PC-3 (cell line): ENCODE measurements at regions not wholly inside any gene's neighbourhood (a gene's known extent, or its start where the extent isn't known, plus 50 kb on each side); places are given as distances from the start of the nearest gene placed in this dataset.

ENCODE experiments used
- ATAC-seq: fragments of 200-7000 bp; cut with Tn5 transposase; 2 replicates; pipeline ENCODE4 v1.9.1; 2020; ENCODE audit warnings: mild to moderate bottlenecking, moderate library complexity
- BruUV-seq: library from RNA; stranded (reverse); fragments of 400-500 nt; replicated peaks from 2 replicates; lab custom pipeline; 2021; lab: Mats Ljungman, UMichigan
- CTCF ChIA-PET: fragments of 300-600 bp; sonication (Branson Sonifier 250); formaldehyde crosslinking; loops from one replicate; lab custom pipeline; 2022; ENCODE audit warnings: antibody characterized with exemption; lab: Charles Lee
- POLR2A ChIA-PET: fragments of 300-600 bp; sonication (Branson Sonifier 250); formaldehyde crosslinking; loops from one replicate; lab custom pipeline; 2022; ENCODE audit warnings: antibody characterized with exemption; ENCODE audit not compliant: unreplicated experiment; lab: Charles Lee
- DNase-seq: peaks from one replicate; pipeline ENCODE4 v3.0.0-alpha.2; 2015
- H2AFZ ChIP-seq: fragments of 300-600 bp; sonication (generic); 2 replicates; pipeline ENCODE4 v1.6.0; 2016; ENCODE audit warnings: antibody characterized with exemption, low read length
- H3F3A ChIP-seq: fragments of 300-600 bp; sonication (generic); one replicate; pipeline ENCODE4 v1.6.0; 2017; ENCODE audit warnings: antibody characterized with exemption, low read length, control low read depth, mild to moderate bottlenecking; ENCODE audit not compliant: unreplicated experiment
- H3K27ac ChIP-seq: fragments of 300-600 bp; sonication (generic); 2 replicates; pipeline ENCODE4 v1.5.1; 2016; ENCODE audit warnings: mild to moderate bottlenecking, low read length
- H3K27me3 ChIP-seq: fragments of 300-600 bp; sonication (generic); 2 replicates; pipeline ENCODE4 v1.6.1; 2016; ENCODE audit warnings: low read length, mixed read lengths
- H3K36me3 ChIP-seq: fragments of 300-600 bp; sonication (generic); 2 replicates; pipeline ENCODE4 v1.6.1; 2016; ENCODE audit warnings: low read depth, mixed run types, low read length, mixed read lengths
- H3K4me1 ChIP-seq: fragments of 300-600 bp; sonication (generic); 2 replicates; pipeline ENCODE4 v1.5.1; 2016; ENCODE audit warnings: low read length; ENCODE audit not compliant: insufficient read depth
- H3K4me2 ChIP-seq: fragments of 300-600 bp; sonication (generic); 2 replicates; pipeline ENCODE4 v1.6.0; 2016; ENCODE audit warnings: low read length
- H3K4me3 ChIP-seq: fragments of 300-600 bp; sonication (generic); 2 replicates; pipeline ENCODE4 v1.5.1; 2016; ENCODE audit warnings: mild to moderate bottlenecking, low read length, mixed read lengths
- H3K79me2 ChIP-seq: fragments of 300-600 bp; sonication (generic); 2 replicates; pipeline ENCODE4 v1.6.1; 2017; ENCODE audit warnings: low read length, mixed read lengths
- H3K9ac ChIP-seq: fragments of 300-600 bp; sonication (generic); 2 replicates; pipeline ENCODE4 v1.6.0; 2016; ENCODE audit warnings: mild to moderate bottlenecking, low read length
- H3K9me2 ChIP-seq: fragments of 300-600 bp; sonication (generic); replicated peaks from 2 replicates; pipeline ENCODE4 v1.6.1; 2016; ENCODE audit warnings: mixed run types, low read length, mixed read lengths
- H3K9me3 ChIP-seq: fragments of 300-600 bp; sonication (generic); 2 replicates; pipeline ENCODE4 v1.6.1; 2016; ENCODE audit warnings: low read length, mixed read lengths
- H4K20me1 ChIP-seq: fragments of 300-600 bp; sonication (generic); 2 replicates; pipeline ENCODE4 v1.6.1; 2016; ENCODE audit warnings: low read length, mixed read lengths
- EZH2 ChIP-seq: fragments of 300-600 bp; sonication (generic); IDR thresholded peaks from one replicate; pipeline ENCODE4 v1.6.1; 2017; ENCODE audit warnings: antibody characterized with exemption, mild to moderate bottlenecking, low read length; ENCODE audit not compliant: unreplicated experiment
- EZH2phosphoT487 ChIP-seq: fragments of 300-600 bp; sonication (generic); IDR thresholded peaks from 2 replicates; pipeline ENCODE4 v1.6.1; 2018; ENCODE audit warnings: mild to moderate bottlenecking, antibody characterized with exemption, low read length, borderline replicate concordance
- intact Hi-C: fragments of 100-400 bp; cut with micrococcal nuclease; formaldehyde crosslinking; loops from 2 replicates; pipeline ENCODE4 v1.9.0; 2023
- TF ChIP-seq, protein P1 (sequence below): fragments of 300-600 bp; sonication (generic); conservative IDR thresholded peaks from 2 replicates; pipeline ENCODE4 v1.5.1; 2017; ENCODE audit warnings: antibody characterized with exemption, low read depth, mild to moderate bottlenecking, low read length

DNA sequence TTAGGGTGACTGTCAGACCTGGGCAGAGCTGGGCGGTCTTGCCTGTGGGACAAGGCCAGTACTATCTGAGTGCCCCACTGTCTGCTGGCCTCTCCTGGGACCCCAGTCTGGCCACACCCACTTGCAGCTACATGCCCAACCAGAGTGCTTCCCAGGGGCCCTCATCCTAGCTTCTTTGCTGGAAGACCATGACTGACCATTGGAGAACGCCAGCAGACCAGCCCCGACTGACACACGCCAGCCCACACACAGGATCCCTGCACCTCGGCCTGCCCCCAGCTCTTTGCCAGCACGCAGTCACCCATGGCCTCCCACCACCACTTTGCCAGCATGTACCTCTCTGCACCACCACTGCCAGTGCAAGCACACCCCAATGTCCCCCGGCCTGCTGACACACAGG lies 585.7 kb downstream of the ZNF674 start:
- POLR2A ChIA-PET = no interaction called here
- CTCF ChIA-PET = no interaction called here
- H3K9me2 ChIP-seq = no peaks in the 10 kb centered on the region
- H3K4me2 ChIP-seq = no peak overlapping the region
- H4K20me1 ChIP-seq = no peaks in the 10 kb centered on the region
- no peak overlapping the region for H3K9ac ChIP-seq
- no peaks in the 10 kb centered on the region for H3K79me2 ChIP-seq
- no peak overlapping the region for H2AFZ ChIP-seq
- TF ChIP-seq EZH2 (no peak), EZH2phosphoT487 (no peak)
- TF ChIP-seq, protein P1, sequence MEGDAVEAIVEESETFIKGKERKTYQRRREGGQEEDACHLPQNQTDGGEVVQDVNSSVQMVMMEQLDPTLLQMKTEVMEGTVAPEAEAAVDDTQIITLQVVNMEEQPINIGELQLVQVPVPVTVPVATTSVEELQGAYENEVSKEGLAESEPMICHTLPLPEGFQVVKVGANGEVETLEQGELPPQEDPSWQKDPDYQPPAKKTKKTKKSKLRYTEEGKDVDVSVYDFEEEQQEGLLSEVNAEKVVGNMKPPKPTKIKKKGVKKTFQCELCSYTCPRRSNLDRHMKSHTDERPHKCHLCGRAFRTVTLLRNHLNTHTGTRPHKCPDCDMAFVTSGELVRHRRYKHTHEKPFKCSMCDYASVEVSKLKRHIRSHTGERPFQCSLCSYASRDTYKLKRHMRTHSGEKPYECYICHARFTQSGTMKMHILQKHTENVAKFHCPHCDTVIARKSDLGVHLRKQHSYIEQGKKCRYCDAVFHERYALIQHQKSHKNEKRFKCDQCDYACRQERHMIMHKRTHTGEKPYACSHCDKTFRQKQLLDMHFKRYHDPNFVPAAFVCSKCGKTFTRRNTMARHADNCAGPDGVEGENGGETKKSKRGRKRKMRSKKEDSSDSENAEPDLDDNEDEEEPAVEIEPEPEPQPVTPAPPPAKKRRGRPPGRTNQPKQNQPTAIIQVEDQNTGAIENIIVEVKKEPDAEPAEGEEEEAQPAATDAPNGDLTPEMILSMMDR = no peak
- intact Hi-C loops = no loop called here
- DNase-seq (no peak), ATAC-seq (no peak)
- no peaks in the 10 kb centered on the region for H3F3A ChIP-seq
- H3K9me3 ChIP-seq = no peaks in the 10 kb centered on the region
- no peak overlapping the region for H3K27ac ChIP-seq
- no TSS peak for BruUV-seq
- no peak overlapping the region for H3K4me3 ChIP-seq
- no peaks in the 10 kb centered on the region for H3K27me3 ChIP-seq
- no peaks in the 10 kb centered on the region for H3K36me3 ChIP-seq
- no peaks in the 10 kb centered on the region for H3K4me1 ChIP-seq

DNA sequence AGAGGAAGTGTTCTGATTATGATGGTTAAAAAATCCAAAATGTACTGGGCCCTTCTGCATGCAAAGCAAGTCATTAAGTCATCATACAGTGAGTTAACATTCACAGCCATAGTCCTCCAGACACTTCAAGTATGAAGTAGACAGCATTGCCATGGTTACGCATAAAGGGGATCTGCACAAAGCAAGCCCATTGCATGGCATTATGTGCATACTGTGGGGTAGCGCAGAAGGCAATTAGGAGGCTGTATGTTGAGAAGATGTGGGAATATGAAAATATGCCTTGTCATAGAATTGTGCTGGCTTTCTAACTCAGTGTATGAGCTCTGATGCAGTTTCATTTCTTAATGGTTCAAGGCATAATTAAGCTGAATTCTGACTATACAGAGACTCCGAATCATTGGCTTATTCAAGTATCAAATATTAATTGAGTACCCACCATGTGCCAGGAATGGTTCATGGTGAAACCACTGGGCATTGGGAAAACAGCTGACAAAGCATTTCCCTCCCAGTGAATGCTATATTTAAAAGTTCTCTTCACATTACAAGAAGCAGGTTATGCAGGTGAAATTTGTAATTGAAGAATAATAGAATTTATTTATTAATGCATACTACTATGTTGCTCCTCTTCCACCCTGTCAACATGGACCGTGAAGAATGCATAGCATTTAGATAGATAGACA lies 588.9 kb downstream of the ZNF674 start:
- no peaks in the 10 kb centered on the region for H3K4me1 ChIP-seq
- TF ChIP-seq EZH2 (no peak), EZH2phosphoT487 (no peak)
- TF ChIP-seq, protein P1 = no peak
- no TSS peak for BruUV-seq
- H3K9me2 ChIP-seq = no peaks in the 10 kb centered on the region
- no peak overlapping the region for H2AFZ ChIP-seq
- ChIA-PET CTCF (no interaction called here), POLR2A (no interaction called here)
- H3K4me2 ChIP-seq = no peak overlapping the region
- H3K27me3 ChIP-seq = no peaks in the 10 kb centered on the region
- H3K9ac ChIP-seq = no peak overlapping the region
- DNase-seq = no peak
- no peak for ATAC-seq
- no peaks in the 10 kb centered on the region for H3K79me2 ChIP-seq
- no peaks in the 10 kb centered on the region for H3K9me3 ChIP-seq
- no peaks in the 10 kb centered on the region for H3F3A ChIP-seq
- H3K4me3 ChIP-seq = no peak overlapping the region
- no peaks in the 10 kb centered on the region for H3K36me3 ChIP-seq
- H3K27ac ChIP-seq = no peak overlapping the region
- intact Hi-C loops = no loop called here
- H4K20me1 ChIP-seq = no peaks in the 10 kb centered on the region

DNA sequence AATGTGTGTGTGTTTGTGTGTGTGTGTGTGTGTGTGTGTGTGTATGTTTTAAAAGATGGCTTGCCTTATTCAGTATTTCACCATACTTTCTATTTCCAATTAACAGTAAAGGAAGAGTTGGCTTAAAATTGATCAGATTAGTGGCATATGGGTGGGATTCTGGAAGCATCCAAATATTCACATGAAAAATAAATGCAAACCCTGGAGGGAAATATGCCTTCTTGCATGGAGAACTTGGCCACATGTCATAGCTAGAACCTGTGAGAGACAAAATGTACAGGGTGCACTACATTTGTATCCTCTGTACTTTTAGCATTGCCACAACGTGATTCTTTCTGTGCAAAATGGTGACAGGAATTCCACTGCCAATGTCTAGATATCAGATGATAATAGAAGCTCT lies 589.6 kb downstream of the ZNF674 start:
- BruUV-seq = no TSS peak
- intact Hi-C loops = no loop called here
- Histone ChIP-seq H3K9ac (no peak overlapping the region), H3K4me1 (no peaks in the 10 kb centered on the region), H3K4me2 (no peak overlapping the region), H3K4me3 (no peak overlapping the region), H3F3A (no peaks in the 10 kb centered on the region), H3K79me2 (no peaks in the 10 kb centered on the region), H2AFZ (no peak overlapping the region), H4K20me1 (no peaks in the 10 kb centered on the region), H3K27me3 (no peaks in the 10 kb centered on the region), H3K9me2 (no peaks in the 10 kb centered on the region), H3K9me3 (no peaks in the 10 kb centered on the region), H3K27ac (no peak overlapping the region), H3K36me3 (no peaks in the 10 kb centered on the region)
- POLR2A ChIA-PET = no interaction called here
- ATAC-seq (no peak), DNase-seq (no peak)
- CTCF ChIA-PET = no interaction called here
- TF ChIP-seq, protein P1 = no peak
- no peak for TF ChIP-seq EZH2
- TF ChIP-seq EZH2phosphoT487 = no peak
